Breast epithelium (tissue), 4 donors: ENCODE measurements at regions not wholly inside any gene's neighbourhood (a gene's known extent, or its start where the extent isn't known, plus 50 kb on each side); places are given as distances from the start of the nearest gene placed in this dataset.

ENCODE experiments used
- DNase-seq, 2 donors: peaks; one replicate each; pipeline ENCODE4 v3.0.0-alpha.2; 2019; ENCODE audit warnings: low spot score in 2 of 2
- H3K27ac ChIP-seq, 2 donors: fragments of 200-600 bp; sonication (generic) in 1 of 2; one replicate each; pipeline ENCODE4 v1.5.1; 2016 to 2019; ENCODE audit warnings: mild to moderate bottlenecking in 1 of 2
- H3K27me3 ChIP-seq, 2 donors: fragments of 200-600 bp; sonication (generic) in 1 of 2; one replicate each; pipeline versions ENCODE4 v1.5.1 to v1.6.0; 2017 to 2019; ENCODE audit warnings: control low read depth in 1 of 2, mild to moderate bottlenecking in 1 of 2
- H3K36me3 ChIP-seq: fragments of 200-600 bp; one replicate; pipeline ENCODE4 v1.5.1; 2019
- H3K4me1 ChIP-seq, 2 donors: fragments of 200-600 bp; sonication (generic); one replicate each; pipeline ENCODE4 v1.5.1; 2016 to 2019; ENCODE audit warnings: control low read depth in 1 of 2
- H3K4me3 ChIP-seq, 3 donors: fragments of 200-600 bp; sonication (generic); 1 replicate in 2 of 3; 2 replicates in 1 of 3; pipeline ENCODE4 v1.5.1; 2016 to 2019; ENCODE audit warnings: mild to moderate bottlenecking in 3 of 3, moderate library complexity in 2 of 3
- H3K9me3 ChIP-seq, 2 donors: fragments of 200-600 bp; sonication (generic) in 1 of 2; one replicate each; pipeline ENCODE4 v1.5.1; 2016 to 2019; ENCODE audit warnings: control low read depth in 1 of 2
- CTCF ChIP-seq, 3 donors: fragments of 450-650 bp; IDR thresholded peaks; one replicate each; pipeline ENCODE4 v1.5.1; 2016 to 2017; ENCODE audit warnings: antibody characterized with exemption in 3 of 3, mild to moderate bottlenecking in 3 of 3, moderate library complexity in 3 of 3
- POLR2A ChIP-seq: fragments of 450-650 bp; IDR thresholded peaks from one replicate; pipeline ENCODE4 v1.6.1; 2016; ENCODE audit warnings: antibody characterized with exemption, mild to moderate bottlenecking, moderate library complexity
- POLR2AphosphoS5 ChIP-seq, 3 donors: sonication (generic); formaldehyde crosslinking; IDR thresholded peaks; one replicate each; pipeline ENCODE4 v1.6.1; 2017; ENCODE audit warnings: antibody characterized with exemption in 3 of 3
- intact Hi-C: fragments of 100-400 bp; cut with DNase I; formaldehyde crosslinking; loops from one replicate; pipeline ENCODE4 v1.15.1; 2023; ENCODE audit warnings: low total_unique reads

- H3K4me1 ChIP-seq, result no peaks in the 10 kb centered on the region
- intact Hi-C loops, result no loop called here
These were observed 811.2 kb downstream of the TYW1 start for GRCh38 chr7:67807826-67808225.

GRCh38 chr7:67809586-67809985 lies 813.0 kb downstream of the TYW1 start:
- TF ChIP-seq POLR2AphosphoS5 (IDR thresholded peaks at IDR 0.05), result no peak
- TF ChIP-seq POLR2A, result no peak
- no peak for TF ChIP-seq CTCF (IDR thresholded peaks at IDR 0.05)
- H3K36me3 ChIP-seq, result no peaks in the 10 kb centered on the region
- no peaks in the 10 kb centered on the region for H3K9me3 ChIP-seq
- intact Hi-C loops, result no loop called here
- H3K27me3 ChIP-seq, result no peaks in the 10 kb centered on the region
- no peak for DNase-seq
- H3K27ac ChIP-seq, result no peak overlapping the region
- H3K4me3 ChIP-seq, result no peak overlapping the region
- no peaks in the 10 kb centered on the region for H3K4me1 ChIP-seq

More at GRCh38 chr7:67807826-67808225, 811.2 kb downstream of the TYW1 start:
- Histone ChIP-seq H3K27me3 (peaks cover 0 to 9% of the 10 kb centered on the region in 2 donors), H3K9me3 (no peaks in the 10 kb centered on the region), H3K4me3 (no peak overlapping the region), H3K36me3 (no peaks in the 10 kb centered on the region), H3K27ac (no peak overlapping the region)
- no peak for TF ChIP-seq POLR2AphosphoS5 (IDR thresholded peaks at IDR 0.05)
- no peak for TF ChIP-seq POLR2A
- TF ChIP-seq CTCF (IDR thresholded peaks at IDR 0.05), result no peak
- DNase-seq, result no peak

GRCh38 chr7:67813621-67814292 lies 817.1 kb downstream of the TYW1 start:
- Histone ChIP-seq H3K27me3 (no peaks in the 10 kb centered on the region), H3K9me3 (peaks cover 6 to 9% of the 10 kb centered on the region in 2 donors), H3K4me1 (no peaks in the 10 kb centered on the region), H3K27ac (no peak overlapping the region), H3K36me3 (no peaks in the 10 kb centered on the region), H3K4me3 (no peak overlapping the region)
- no peak for DNase-seq
- intact Hi-C loops, result no loop called here
- TF ChIP-seq POLR2AphosphoS5 (IDR thresholded peaks at IDR 0.05), result no peak
- no peak for TF ChIP-seq CTCF (IDR thresholded peaks at IDR 0.05)
- TF ChIP-seq POLR2A, result no peak

- no peaks in the 10 kb centered on the region for H3K4me1 ChIP-seq
- no peak overlapping the region for H3K27ac ChIP-seq
- H3K27me3 ChIP-seq, result no peaks in the 10 kb centered on the region
- no peak overlapping the region for H3K4me3 ChIP-seq
- no peak for TF ChIP-seq CTCF (IDR thresholded peaks at IDR 0.05)
- TF ChIP-seq POLR2A, result no peak
- no peak for TF ChIP-seq POLR2AphosphoS5 (IDR thresholded peaks at IDR 0.05)
- intact Hi-C loops, result no loop called here
- no peak for DNase-seq
- H3K36me3 ChIP-seq, result no peaks in the 10 kb centered on the region
- H3K9me3 ChIP-seq, result peaks cover 6 to 9% of the 10 kb centered on the region in 2 donors
These were observed 820.8 kb downstream of the TYW1 start for GRCh38 chr7:67817481-67817880.

- DNase-seq, result no peak
- Histone ChIP-seq H3K9me3 (peaks cover 6 to 9% of the 10 kb centered on the region in 2 donors), H3K36me3 (no peaks in the 10 kb centered on the region), H3K27ac (no peak overlapping the region), H3K4me1 (no peaks in the 10 kb centered on the region), H3K27me3 (no peaks in the 10 kb centered on the region), H3K4me3 (no peak overlapping the region)
- intact Hi-C loops, result no loop called here
- TF ChIP-seq CTCF (IDR thresholded peaks at IDR 0.05) (no peak), POLR2A (no peak), POLR2AphosphoS5 (IDR thresholded peaks at IDR 0.05) (no peak)
These were observed 824.5 kb downstream of the TYW1 start for GRCh38 chr7:67821116-67821515.
